Neural cell (in vitro differentiated cells): ENCODE measurements at regions not wholly inside any gene's neighbourhood (a gene's known extent, or its start where the extent isn't known, plus 50 kb on each side); places are given as distances from the start of the nearest gene placed in this dataset.

Experiments
- H2AFZ ChIP-seq: fragments of 200-600, 300-800 bp; sonication (generic), shearing (Covaris generic); 2 replicates; pipeline ENCODE4 v1.6.0; 2014; ENCODE audit warnings: low read depth, mild to moderate bottlenecking, antibody characterized with exemption, low read length, moderate library complexity
- H3F3A ChIP-seq: fragments of 200-600 bp; shearing (Covaris generic); 2 replicates; pipeline ENCODE4 v1.6.1; 2016; ENCODE audit warnings: mild to moderate bottlenecking, moderate library complexity, mixed read lengths, antibody characterized with exemption, low read length; ENCODE audit not compliant: insufficient read depth, poor library complexity, severe bottlenecking
- H3K27ac ChIP-seq: fragments of 200-600, 300-800 bp; sonication (generic), shearing (Covaris generic); 2 replicates; pipeline ENCODE4 v1.5.1; 2014; ENCODE audit warnings: mild to moderate bottlenecking, low read length, moderate library complexity
- H3K27me3 ChIP-seq: fragments of 300-800, 200-600 bp; sonication (generic), shearing (Covaris generic); 2 replicates; pipeline ENCODE4 v1.6.0; 2014; ENCODE audit warnings: mild to moderate bottlenecking, low read depth, low read length, moderate library complexity; ENCODE audit not compliant: insufficient read depth
- H3K36me3 ChIP-seq: fragments of 300-800, 200-600 bp; sonication (generic), shearing (Covaris generic); 2 replicates; pipeline ENCODE4 v1.5.1; 2014; ENCODE audit warnings: mild to moderate bottlenecking, antibody characterized with exemption, low read length, moderate library complexity; ENCODE audit not compliant: insufficient read depth
- H3K4me2 ChIP-seq: fragments of 300-800, 200-600 bp; sonication (generic), shearing (Covaris generic); 2 replicates; pipeline ENCODE4 v1.6.0; 2014; ENCODE audit warnings: mild to moderate bottlenecking, low read length
- H3K4me3 ChIP-seq: fragments of 300-800, 200-600 bp; sonication (generic), shearing (Covaris generic); 2 replicates; pipeline ENCODE4 v1.5.1; 2014; ENCODE audit warnings: mild to moderate bottlenecking, low read length, moderate library complexity
- H3K79me2 ChIP-seq: fragments of 200-600 bp; shearing (Covaris generic); replicated peaks from 2 replicates; pipeline ENCODE4 v1.6.0; 2014; ENCODE audit warnings: mild to moderate bottlenecking, low read length, moderate library complexity; ENCODE audit not compliant: insufficient read depth
- H3K9ac ChIP-seq: fragments of 300-800, 200-600 bp; sonication (generic), shearing (Covaris generic); 2 replicates; pipeline ENCODE4 v1.6.1; 2016; ENCODE audit warnings: mild to moderate bottlenecking, low read length, mixed read lengths
- H3K9me2 ChIP-seq: fragments of 200-600 bp; shearing (Covaris generic); 2 replicates; pipeline ENCODE4 v1.6.1; 2016; ENCODE audit warnings: mild to moderate bottlenecking, low read length, mixed read lengths; ENCODE audit not compliant: insufficient read depth
- H3K9me3 ChIP-seq: fragments of 200-600, 300-800 bp; sonication (generic), shearing (Covaris generic); 2 replicates; pipeline ENCODE4 v1.6.1; 2016; ENCODE audit warnings: mild to moderate bottlenecking, mixed run types, low read length, moderate library complexity, mixed read lengths
- H4K20me1 ChIP-seq: fragments of 200-600 bp; shearing (Covaris generic); 2 replicates; pipeline ENCODE4 v1.6.1; 2016; ENCODE audit warnings: mild to moderate bottlenecking, mixed run types; ENCODE audit not compliant: insufficient read depth
- CTCF ChIP-seq: fragments of 450-650 bp; IDR thresholded peaks from 2 replicates; pipeline ENCODE4 v1.5.1; 2014; ENCODE audit warnings: antibody characterized with exemption, mild to moderate bottlenecking, moderate library complexity; ENCODE audit not compliant: poor library complexity, severe bottlenecking
- EP300 ChIP-seq: fragments of 450-650 bp; conservative IDR thresholded peaks from 2 replicates; pipeline ENCODE4 v1.6.1; 2014; ENCODE audit warnings: antibody characterized with exemption, mild to moderate bottlenecking, moderate library complexity; ENCODE audit not compliant: poor library complexity, severe bottlenecking
- EZH2 ChIP-seq: fragments of 200-600, 300-800 bp; shearing (Covaris generic), sonication (generic); IDR thresholded peaks from 2 replicates; pipeline ENCODE4 v1.6.1; 2014; ENCODE audit warnings: antibody characterized with exemption, low read length, borderline replicate concordance, mild to moderate bottlenecking; ENCODE audit not compliant: insufficient read depth, poor library complexity, severe bottlenecking
- MXI1 ChIP-seq: fragments of 450-650 bp; conservative IDR thresholded peaks from 2 replicates; pipeline ENCODE4 v1.6.1; 2014; ENCODE audit warnings: antibody characterized with exemption, mild to moderate bottlenecking; ENCODE audit not compliant: poor library complexity, severe bottlenecking
- POLR2AphosphoS5 ChIP-seq: IDR thresholded peaks from 2 replicates; pipeline ENCODE4 v1.6.1; 2012
- RAD21 ChIP-seq: fragments of 450-650 bp; conservative IDR thresholded peaks from 2 replicates; pipeline ENCODE4 v1.6.1; 2014; ENCODE audit warnings: antibody characterized with exemption, mild to moderate bottlenecking, moderate library complexity
- REST ChIP-seq: IDR thresholded peaks from 2 replicates; pipeline ENCODE4 v1.6.1; 2012; ENCODE audit warnings: borderline replicate concordance
- SMC3 ChIP-seq: fragments of 450-650 bp; conservative IDR thresholded peaks from 2 replicates; pipeline ENCODE4 v1.6.1; 2014; ENCODE audit warnings: antibody characterized with exemption, mild to moderate bottlenecking, moderate library complexity; ENCODE audit not compliant: poor library complexity
- TAF1 ChIP-seq: IDR thresholded peaks from 2 replicates; pipeline ENCODE4 v1.6.1; 2012; ENCODE audit warnings: low read depth

GRCh38 chr1:104624538-104624937, 874.8 kb downstream of the AMY1C start:
- no peaks in the 10 kb centered on the region for H3K79me2 ChIP-seq
- TF ChIP-seq MXI1 (no peak), POLR2AphosphoS5 (no peak), REST (no peak), TAF1 (no peak), SMC3 (no peak), EZH2 (no peak), EP300 (no peak), CTCF (no peak), RAD21 (no peak)
- H3K9me2 ChIP-seq: no peaks in the 10 kb centered on the region
- H3K4me3 ChIP-seq: no peak overlapping the region
- no peak overlapping the region for H3K27ac ChIP-seq
- no peak overlapping the region for H3K9ac ChIP-seq
- H3K4me2 ChIP-seq: no peak overlapping the region
- H3F3A ChIP-seq: no peaks in the 10 kb centered on the region
- no peaks in the 10 kb centered on the region for H3K36me3 ChIP-seq
- H3K9me3 ChIP-seq: no peaks in the 10 kb centered on the region
- H4K20me1 ChIP-seq: no peaks in the 10 kb centered on the region
- H3K27me3 ChIP-seq: no peaks in the 10 kb centered on the region
- no peak overlapping the region for H2AFZ ChIP-seq

DNA sequence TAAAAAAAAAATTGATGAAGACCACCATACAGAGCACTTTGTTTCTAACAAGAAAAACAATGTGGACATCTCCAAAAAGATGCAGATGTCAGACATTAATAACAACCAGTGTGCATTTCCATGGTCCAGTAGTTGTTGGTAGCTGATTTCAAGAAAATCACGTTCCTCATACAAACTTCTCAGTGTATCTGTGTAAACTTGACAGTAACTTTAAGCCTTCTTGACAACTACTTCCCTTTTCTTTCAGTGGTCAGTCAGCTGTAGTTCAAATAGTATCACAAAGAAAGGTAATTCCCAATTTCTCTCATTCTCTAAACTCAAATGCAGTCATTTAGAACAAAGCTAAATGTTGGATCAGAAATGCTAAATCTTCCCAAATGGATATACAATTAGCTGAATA, 879.9 kb downstream of the AMY1C start:
- Histone ChIP-seq H3K4me3 (no peak overlapping the region), H3K79me2 (no peaks in the 10 kb centered on the region), H2AFZ (no peak overlapping the region), H4K20me1 (no peaks in the 10 kb centered on the region), H3K27ac (no peak overlapping the region), H3K36me3 (no peaks in the 10 kb centered on the region), H3K9me2 (no peaks in the 10 kb centered on the region), H3F3A (no peaks in the 10 kb centered on the region), H3K9ac (no peak overlapping the region), H3K4me2 (no peak overlapping the region), H3K27me3 (no peaks in the 10 kb centered on the region), H3K9me3 (no peaks in the 10 kb centered on the region)
- TF ChIP-seq EZH2 (no peak), POLR2AphosphoS5 (no peak), REST (no peak), MXI1 (no peak)
